A673 (cell line): ENCODE measurements at regions not wholly inside any gene's neighbourhood (a gene's known extent, or its start where the extent isn't known, plus 50 kb on each side); places are given as distances from the start of the nearest gene placed in this dataset.

Experiments used
- BruUV-seq: library from RNA; stranded (reverse); fragments of 400-500 nt; replicated peaks from 2 replicates; lab custom pipeline; 2021; lab: Mats Ljungman, UMichigan
- CTCF ChIA-PET: fragments of 300-600 bp; sonication (Branson Sonifier 250); formaldehyde crosslinking; loops from one replicate; lab custom pipeline; 2022; ENCODE audit warnings: antibody characterized with exemption; lab: Charles Lee
- POLR2A ChIA-PET: fragments of 300-600 bp; sonication (Branson Sonifier 250); formaldehyde crosslinking; loops from one replicate; lab custom pipeline; 2022; ENCODE audit warnings: antibody characterized with exemption; ENCODE audit not compliant: low non-redundant PET; lab: Charles Lee
- DNase-seq: peaks from one replicate; pipeline ENCODE4 v3.0.0-alpha.2; 2015; ENCODE audit warnings: low spot score
- H3K27ac ChIP-seq: fragments of 200-600 bp; sonication (generic); 2 replicates; pipeline ENCODE4 v1.5.1; 2016; ENCODE audit warnings: mixed run types, low read depth, mild to moderate bottlenecking, mixed read lengths, antibody characterized with exemption, low read length; ENCODE audit not compliant: poor library complexity, severe bottlenecking
- H3K27me3 ChIP-seq: fragments of 200-600 bp; sonication (generic); replicated peaks from 2 replicates; pipeline ENCODE4 v1.6.1; 2017; ENCODE audit warnings: mixed run types, low read depth, mild to moderate bottlenecking, mixed read lengths, antibody characterized with exemption, low read length; ENCODE audit not compliant: insufficient read depth, poor library complexity
- H3K36me3 ChIP-seq: fragments of 200-600 bp; sonication (generic); 2 replicates; pipeline ENCODE4 v1.6.1; 2016; ENCODE audit warnings: mixed run types, mild to moderate bottlenecking, mixed read lengths, antibody characterized with exemption, low read length; ENCODE audit not compliant: insufficient read depth, poor library complexity, severe bottlenecking
- H3K4me1 ChIP-seq: fragments of 200-600 bp; sonication (generic); 2 replicates; pipeline ENCODE4 v1.6.1; 2017; ENCODE audit warnings: mixed run types, mild to moderate bottlenecking, mixed read lengths, antibody characterized with exemption, low read length; ENCODE audit not compliant: insufficient read depth, poor library complexity, severe bottlenecking
- H3K4me3 ChIP-seq: fragments of 200-600 bp; sonication (generic); 2 replicates; pipeline ENCODE4 v1.5.1; 2016; ENCODE audit warnings: low read depth, mixed run types, mild to moderate bottlenecking, mixed read lengths, low read length; ENCODE audit not compliant: poor library complexity, severe bottlenecking
- H3K9me3 ChIP-seq: fragments of 200-600 bp; sonication (generic); 2 replicates; pipeline ENCODE4 v1.6.1; 2016; ENCODE audit warnings: mixed run types, low read depth, mild to moderate bottlenecking, mixed read lengths, antibody characterized with exemption, low read length; ENCODE audit not compliant: poor library complexity, severe bottlenecking
- EZH2 ChIP-seq: fragments of 200-600 bp; sonication (generic); IDR thresholded peaks from 2 replicates; pipeline ENCODE4 v1.6.1; 2017; ENCODE audit warnings: borderline replicate concordance, low read depth, mild to moderate bottlenecking, mixed read lengths, antibody characterized with exemption, low read length; ENCODE audit not compliant: poor library complexity, severe bottlenecking
- intact Hi-C: fragments of 100-400 bp; cut with micrococcal nuclease; formaldehyde crosslinking; loops from one replicate; pipeline ENCODE4 v1.10.0; 2022; ENCODE audit not compliant: unreplicated experiment
- TF ChIP-seq, protein P1 (sequence below): fragments of 300-800, 200-600 bp; sonication (generic); conservative IDR thresholded peaks from 2 replicates; pipeline ENCODE4 v1.5.1; 2017; ENCODE audit warnings: low read depth, mild to moderate bottlenecking, antibody characterized with exemption, low read length, moderate library complexity, mixed read lengths

DNA sequence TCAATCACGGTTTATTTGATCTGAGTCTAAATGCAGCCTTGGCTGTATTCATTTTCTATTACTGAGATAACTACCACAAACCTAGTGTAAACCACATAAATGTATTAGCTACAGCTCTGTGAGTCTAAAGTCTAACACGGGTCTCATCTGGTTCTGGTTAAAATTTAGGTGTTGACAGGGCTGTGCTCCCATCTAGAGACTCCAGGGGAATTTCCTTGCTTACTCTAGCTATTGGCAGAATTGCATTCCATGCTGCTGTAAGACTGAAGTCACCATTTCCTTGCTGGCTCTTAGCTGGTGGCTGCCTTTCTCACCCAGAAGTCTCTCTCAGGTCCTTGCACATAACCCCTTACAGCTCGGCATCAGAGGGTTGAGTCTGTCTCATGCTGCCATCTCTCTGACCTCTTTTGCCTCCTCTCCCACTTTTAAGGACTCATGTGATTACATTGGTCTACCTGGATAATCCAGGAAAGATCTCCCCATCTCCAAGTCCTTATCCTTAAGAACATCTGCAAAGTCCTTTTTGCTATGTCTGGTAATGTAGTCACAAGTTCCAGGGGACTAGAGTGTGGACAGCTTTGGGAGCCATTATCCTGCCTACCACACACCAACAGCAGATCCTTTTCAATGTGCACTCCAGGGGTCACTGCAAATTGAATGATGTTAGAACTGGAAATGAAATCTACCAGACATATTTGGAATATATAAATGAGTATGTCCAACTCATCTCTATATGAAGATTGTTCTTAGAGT, 207.0 kb upstream of the AGAP1 start:
- Histone ChIP-seq H3K9me3 (no peaks in the 10 kb centered on the region), H3K27me3 (no peaks in the 10 kb centered on the region), H3K27ac (no peak overlapping the region), H3K36me3 (no peaks in the 10 kb centered on the region), H3K4me3 (no peak overlapping the region), H3K4me1 (peaks cover 17% of the 10 kb centered on the region)
- no TSS peak for BruUV-seq
- POLR2A ChIA-PET: no interaction called here
- TF ChIP-seq, protein P1, sequence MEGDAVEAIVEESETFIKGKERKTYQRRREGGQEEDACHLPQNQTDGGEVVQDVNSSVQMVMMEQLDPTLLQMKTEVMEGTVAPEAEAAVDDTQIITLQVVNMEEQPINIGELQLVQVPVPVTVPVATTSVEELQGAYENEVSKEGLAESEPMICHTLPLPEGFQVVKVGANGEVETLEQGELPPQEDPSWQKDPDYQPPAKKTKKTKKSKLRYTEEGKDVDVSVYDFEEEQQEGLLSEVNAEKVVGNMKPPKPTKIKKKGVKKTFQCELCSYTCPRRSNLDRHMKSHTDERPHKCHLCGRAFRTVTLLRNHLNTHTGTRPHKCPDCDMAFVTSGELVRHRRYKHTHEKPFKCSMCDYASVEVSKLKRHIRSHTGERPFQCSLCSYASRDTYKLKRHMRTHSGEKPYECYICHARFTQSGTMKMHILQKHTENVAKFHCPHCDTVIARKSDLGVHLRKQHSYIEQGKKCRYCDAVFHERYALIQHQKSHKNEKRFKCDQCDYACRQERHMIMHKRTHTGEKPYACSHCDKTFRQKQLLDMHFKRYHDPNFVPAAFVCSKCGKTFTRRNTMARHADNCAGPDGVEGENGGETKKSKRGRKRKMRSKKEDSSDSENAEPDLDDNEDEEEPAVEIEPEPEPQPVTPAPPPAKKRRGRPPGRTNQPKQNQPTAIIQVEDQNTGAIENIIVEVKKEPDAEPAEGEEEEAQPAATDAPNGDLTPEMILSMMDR: no peak
- TF ChIP-seq EZH2: no peak
- DNase-seq: no peak
- CTCF ChIA-PET: no interaction called here
- intact Hi-C loops: no loop called here

DNA sequence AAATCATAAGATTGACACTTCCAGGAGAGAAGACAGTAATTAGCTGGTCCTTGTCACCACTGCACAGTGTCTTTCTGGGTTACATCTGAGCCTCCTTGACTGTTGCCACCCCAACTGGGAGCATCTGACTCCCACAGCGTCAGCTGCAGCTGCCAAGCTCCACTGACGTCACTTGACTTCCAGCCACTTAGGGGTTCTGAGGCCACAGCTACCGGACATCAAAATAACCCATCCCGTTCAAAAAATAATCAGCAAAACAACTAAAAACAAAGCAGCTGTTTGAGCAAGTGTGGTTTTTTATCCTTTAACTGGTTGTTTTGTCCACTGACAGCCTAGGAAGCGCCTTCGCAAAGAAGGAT, 206.5 kb upstream of the AGAP1 start:
- no peak overlapping the region for H3K27ac ChIP-seq
- H3K36me3 ChIP-seq: no peaks in the 10 kb centered on the region
- no TSS peak for BruUV-seq
- no peaks in the 10 kb centered on the region for H3K27me3 ChIP-seq
- no peak for TF ChIP-seq EZH2
- TF ChIP-seq, protein P1: no peak
- ChIA-PET CTCF (no interaction called here), POLR2A (no interaction called here)
- H3K9me3 ChIP-seq: no peaks in the 10 kb centered on the region
- H3K4me3 ChIP-seq: no peak overlapping the region
- intact Hi-C loops: no loop called here
- H3K4me1 ChIP-seq: peaks cover 17% of the 10 kb centered on the region
- no peak for DNase-seq

DNA sequence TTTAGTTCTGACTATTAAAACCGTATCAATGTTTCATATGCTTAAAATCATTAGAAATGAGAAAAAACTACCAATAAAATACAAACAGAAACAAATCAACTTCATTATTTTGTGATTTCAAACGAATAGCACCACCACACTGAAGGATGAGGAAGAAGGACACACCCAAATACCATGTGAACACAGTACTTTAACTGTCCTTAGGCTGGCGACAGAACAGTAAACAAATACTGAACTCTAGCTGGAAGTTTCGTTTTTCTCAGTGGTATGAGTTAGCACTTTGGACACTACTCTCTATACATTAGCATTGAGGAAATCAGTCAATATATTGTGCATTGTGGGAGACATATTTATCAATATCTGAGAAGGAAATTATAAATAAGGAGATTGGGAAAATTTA, 202.4 kb upstream of the AGAP1 start:
- DNase-seq: no peak
- no peaks in the 10 kb centered on the region for H3K27me3 ChIP-seq
- intact Hi-C loops: no loop called here
- ChIA-PET POLR2A (no interaction called here), CTCF (no interaction called here)
- H3K4me3 ChIP-seq: no peak overlapping the region
- H3K27ac ChIP-seq: no peak overlapping the region
- H3K4me1 ChIP-seq: peaks cover 21% of the 10 kb centered on the region
- no peak for TF ChIP-seq EZH2
- TF ChIP-seq, protein P1: no peak
- no peaks in the 10 kb centered on the region for H3K9me3 ChIP-seq
- no TSS peak for BruUV-seq
- H3K36me3 ChIP-seq: no peaks in the 10 kb centered on the region
